Coronary artery (tissue), 2 donors: ENCODE measurements at regions not wholly inside any gene's neighbourhood (a gene's known extent, or its start where the extent isn't known, plus 50 kb on each side); places are given as distances from the start of the nearest gene placed in this dataset.
"Not testable (repeated sequence)": the region's sequence is repeated elsewhere in the genome, so short reads cannot be mapped to it uniquely, and the experiment has no call there.

Experiments used
- DNase-seq: peaks from one replicate; pipeline ENCODE4 v3.0.0-alpha.2; 2017; ENCODE audit warnings: low spot score
- H3K27ac ChIP-seq, 2 donors: fragments of 200-600 bp; sonication (generic); one replicate each; pipeline ENCODE4 v1.5.1; 2016 to 2019
- H3K4me3 ChIP-seq: fragments of 200-600 bp; sonication (generic); 2 replicates; pipeline ENCODE4 v1.5.1; 2016; ENCODE audit warnings: mild to moderate bottlenecking, moderate library complexity
- TF ChIP-seq, protein P1 (sequence below): fragments of 200-600 bp; sonication (generic); IDR thresholded peaks from one replicate; pipeline ENCODE4 v1.5.1; 2019; ENCODE audit warnings: antibody characterized with exemption

DNA sequence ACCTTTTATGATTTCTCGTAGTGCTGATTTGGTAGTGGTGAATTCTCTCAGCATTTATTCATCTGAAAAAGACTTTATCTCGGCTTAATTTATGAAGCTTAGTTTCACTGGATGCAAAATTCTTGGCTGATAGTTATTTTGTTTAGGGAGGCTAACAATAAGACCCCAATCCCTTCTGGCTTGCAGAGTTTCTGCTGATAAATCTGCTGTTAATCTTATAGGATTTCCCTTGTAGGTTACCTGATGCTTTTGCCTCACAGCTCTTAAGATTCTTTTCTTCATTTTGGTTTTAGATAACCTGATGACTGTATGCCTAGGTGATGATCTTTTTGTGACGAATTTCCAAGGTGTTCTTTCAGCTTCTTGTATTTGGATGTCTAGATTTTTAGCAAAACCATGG, 388.7 kb downstream of the UTRN start:
- no peak overlapping the region for H3K27ac ChIP-seq
- no peak overlapping the region for H3K4me3 ChIP-seq
- no peak for DNase-seq
- TF ChIP-seq, protein P1, sequence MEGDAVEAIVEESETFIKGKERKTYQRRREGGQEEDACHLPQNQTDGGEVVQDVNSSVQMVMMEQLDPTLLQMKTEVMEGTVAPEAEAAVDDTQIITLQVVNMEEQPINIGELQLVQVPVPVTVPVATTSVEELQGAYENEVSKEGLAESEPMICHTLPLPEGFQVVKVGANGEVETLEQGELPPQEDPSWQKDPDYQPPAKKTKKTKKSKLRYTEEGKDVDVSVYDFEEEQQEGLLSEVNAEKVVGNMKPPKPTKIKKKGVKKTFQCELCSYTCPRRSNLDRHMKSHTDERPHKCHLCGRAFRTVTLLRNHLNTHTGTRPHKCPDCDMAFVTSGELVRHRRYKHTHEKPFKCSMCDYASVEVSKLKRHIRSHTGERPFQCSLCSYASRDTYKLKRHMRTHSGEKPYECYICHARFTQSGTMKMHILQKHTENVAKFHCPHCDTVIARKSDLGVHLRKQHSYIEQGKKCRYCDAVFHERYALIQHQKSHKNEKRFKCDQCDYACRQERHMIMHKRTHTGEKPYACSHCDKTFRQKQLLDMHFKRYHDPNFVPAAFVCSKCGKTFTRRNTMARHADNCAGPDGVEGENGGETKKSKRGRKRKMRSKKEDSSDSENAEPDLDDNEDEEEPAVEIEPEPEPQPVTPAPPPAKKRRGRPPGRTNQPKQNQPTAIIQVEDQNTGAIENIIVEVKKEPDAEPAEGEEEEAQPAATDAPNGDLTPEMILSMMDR: no peak

DNA sequence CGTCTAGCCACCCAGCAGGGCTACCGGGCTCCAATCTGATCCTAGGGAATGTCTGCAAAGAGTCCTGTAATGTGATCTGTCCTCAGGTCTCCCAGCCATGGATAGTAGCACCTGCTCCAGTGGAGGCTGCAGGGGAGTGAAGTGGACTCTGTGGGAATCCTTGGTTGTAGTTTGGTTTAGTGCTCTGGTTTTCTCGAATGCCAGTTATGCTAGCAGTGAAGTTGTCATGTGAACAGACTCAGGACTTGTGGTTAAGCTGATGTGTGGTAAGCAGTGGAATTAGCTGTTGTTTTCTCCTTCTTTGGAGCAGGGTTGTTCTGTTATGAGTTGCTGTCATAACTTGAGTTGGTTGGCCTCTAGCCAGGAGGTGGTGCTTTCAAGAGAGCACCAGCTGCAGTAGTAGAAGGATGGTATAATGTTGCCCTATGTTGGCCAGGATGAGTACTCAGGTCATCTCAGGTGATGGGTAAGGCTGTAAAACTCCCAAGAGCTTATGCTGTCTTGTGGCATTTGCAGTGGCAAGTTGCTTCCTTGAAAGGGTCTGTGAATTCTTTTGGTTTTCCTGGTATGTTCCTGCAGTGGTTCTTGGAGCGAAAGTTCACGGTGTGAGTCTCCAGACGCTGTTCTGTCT, 390.2 kb downstream of the UTRN start:
- Histone ChIP-seq H3K27ac (peak overlapping the region in 1 of 2 donors; percentile 22), H3K4me3 (no peak overlapping the region)
- DNase-seq: no peak
- TF ChIP-seq, protein P1: no peak

DNA sequence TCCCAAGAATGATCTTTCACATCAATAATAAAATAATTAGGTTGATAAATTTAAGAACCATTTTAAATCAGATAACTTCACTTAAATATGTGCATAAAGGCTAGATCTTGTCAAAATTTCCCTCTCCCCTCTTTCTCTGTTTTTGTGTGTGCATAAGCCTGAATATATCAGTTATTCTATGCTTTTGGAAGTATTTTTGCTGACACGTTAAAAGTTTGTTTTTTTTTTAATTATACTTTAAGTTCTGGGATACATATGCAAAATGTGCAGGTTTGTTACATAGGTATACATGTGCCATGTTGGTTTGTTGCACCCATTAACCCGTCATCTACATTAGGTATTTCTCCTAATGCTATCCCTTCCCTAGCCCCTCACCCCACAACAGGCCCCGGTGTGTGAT, 391.2 kb downstream of the UTRN start:
- H3K27ac ChIP-seq, DNase-seq, H3K4me3 ChIP-seq: not testable (repeated sequence)

DNA sequence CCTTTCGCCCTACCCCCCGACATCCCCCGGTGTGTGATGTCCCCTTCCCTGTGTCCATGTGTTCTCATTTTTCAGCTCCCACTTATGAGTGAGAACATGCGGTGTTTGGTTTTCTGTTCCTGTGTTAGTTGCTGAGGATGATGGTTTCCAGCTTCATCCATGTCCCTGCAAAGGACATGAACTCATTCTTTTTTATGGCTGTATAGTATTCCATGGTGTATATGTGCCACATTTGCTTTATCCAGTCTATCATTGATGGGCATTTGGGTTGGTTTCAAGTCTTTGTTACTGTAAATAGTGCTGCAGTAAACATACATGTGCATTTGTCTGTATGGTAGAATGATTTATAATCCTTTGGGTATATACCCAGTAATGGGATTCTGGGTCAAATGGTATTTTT, 392.1 kb downstream of the UTRN start:
- not testable (repeated sequence) for H3K27ac ChIP-seq, H3K4me3 ChIP-seq, DNase-seq

DNA sequence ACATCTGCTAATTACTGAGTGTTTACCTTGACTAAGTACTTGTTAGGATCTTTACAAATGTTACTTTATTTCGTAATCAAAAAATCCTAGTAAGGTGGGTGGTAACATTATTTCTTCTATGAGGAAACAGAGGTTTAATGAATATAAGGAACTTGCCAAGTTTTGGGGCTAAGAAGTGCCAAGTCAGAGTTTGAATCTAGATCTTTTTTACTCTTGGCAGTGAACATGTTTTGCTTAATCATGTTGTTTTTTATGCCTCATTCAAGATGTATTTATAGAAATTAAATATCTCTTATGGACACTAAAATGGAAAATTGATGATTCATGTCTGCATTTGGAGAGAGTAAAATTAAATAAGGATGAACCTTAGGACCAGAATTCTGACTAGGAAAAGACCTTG, 393.7 kb downstream of the UTRN start:
- TF ChIP-seq, protein P1: no peak
- Histone ChIP-seq H3K27ac (no peak overlapping the region), H3K4me3 (no peak overlapping the region)
- DNase-seq: no peak

DNA sequence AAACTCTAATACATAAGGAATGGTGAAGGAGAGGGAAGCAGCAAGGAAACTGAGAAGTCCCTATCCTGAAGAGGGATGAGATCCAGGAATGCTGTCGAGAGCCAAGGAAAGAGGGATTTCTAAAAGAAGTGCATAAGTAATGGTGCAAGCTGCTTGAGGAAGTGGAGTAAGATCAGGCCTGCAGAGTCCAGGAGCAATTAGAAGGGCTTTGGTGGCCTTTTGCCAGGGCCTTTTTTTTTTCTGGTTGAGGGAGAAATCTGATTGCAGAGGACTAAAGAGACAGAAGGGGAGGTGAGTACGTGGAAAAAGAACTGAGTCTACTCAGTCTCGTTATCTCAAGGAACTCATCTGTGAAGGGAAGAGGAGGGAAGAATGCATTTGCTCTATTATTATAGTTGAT, 396.2 kb downstream of the UTRN start:
- no peak overlapping the region for H3K4me3 ChIP-seq
- no peak for DNase-seq
- TF ChIP-seq, protein P1: no peak
- no peak overlapping the region for H3K27ac ChIP-seq

DNA sequence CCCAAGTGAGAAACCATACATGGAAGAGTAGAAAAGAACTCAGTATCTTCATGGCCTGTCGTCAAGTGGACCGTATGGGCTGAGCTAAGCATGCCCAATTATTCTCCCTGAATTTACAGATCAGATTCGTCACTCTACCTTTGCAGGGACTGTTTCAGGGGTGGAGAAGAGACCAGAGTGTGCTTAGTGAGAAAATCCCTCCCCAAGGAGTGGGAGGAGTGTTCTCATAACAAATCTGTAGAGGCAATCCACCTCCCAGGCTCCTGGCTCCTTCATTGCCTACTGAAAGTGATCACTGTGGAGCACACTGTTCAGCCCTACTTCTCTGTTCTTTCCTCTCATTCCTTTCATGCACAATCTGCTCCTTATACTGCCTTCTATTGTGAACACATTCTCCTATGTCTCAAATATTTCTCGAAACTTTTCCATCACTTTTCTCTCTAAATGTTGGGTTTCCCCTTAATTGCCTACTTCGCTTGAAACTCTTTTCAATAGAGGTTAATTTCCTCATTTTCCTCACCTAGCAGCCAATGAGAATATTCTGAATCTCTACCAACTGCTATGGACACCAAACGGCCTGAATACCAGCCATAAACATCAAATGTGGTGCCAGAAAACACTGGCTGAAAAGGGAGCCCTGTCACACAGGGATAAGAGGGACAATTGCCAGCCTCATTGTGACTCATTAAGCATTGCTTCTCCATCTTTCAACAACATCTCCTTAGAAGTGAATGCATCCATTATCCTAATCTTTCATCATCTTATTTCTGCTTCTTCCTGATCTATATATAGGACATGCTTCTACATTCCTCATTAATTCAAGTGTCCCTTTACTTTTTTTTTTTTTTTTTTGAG, 398.3 kb downstream of the UTRN start:
- Histone ChIP-seq H3K27ac (no peak overlapping the region), H3K4me3 (no peak overlapping the region)
- TF ChIP-seq, protein P1: no peak
- no peak for DNase-seq

DNA sequence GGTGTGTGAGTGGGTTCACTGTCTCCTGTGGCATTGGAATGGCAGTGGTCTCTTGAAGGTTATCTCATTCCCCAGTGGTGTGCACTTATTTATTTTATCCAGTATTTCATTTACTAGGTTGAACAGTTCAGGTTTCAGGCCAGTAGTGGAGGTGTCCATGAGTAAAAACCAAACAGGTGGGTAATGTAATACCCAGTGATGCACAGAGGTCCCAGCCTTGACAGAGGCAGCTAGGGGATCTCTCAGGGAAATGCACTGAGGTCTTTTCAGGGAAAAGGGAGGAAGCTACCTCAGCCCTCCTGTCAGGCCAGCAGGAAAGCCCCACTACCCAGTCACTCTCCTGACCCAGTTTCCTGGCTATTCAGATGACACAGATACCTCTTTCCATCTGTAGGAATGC, 403.6 kb downstream of the UTRN start:
- no peak overlapping the region for H3K4me3 ChIP-seq
- no peak overlapping the region for H3K27ac ChIP-seq
- no peak for DNase-seq
- TF ChIP-seq, protein P1: no peak
